MM.1S (cell line): ENCODE measurements at regions not wholly inside any gene's neighbourhood (a gene's known extent, or its start where the extent isn't known, plus 50 kb on each side); places are given as distances from the start of the nearest gene placed in this dataset.

Experiments used
- DNase-seq: peaks from one replicate; pipeline ENCODE4 v3.0.0-alpha.2; 2015
- H2AFZ ChIP-seq: fragments of 300-600 bp; sonication (generic); 2 replicates; pipeline ENCODE4 v1.6.0; 2016; ENCODE audit warnings: antibody characterized with exemption, low read length
- H3F3A ChIP-seq: fragments of 300-600 bp; sonication (generic); 2 replicates; pipeline ENCODE4 v1.6.1; 2016; ENCODE audit warnings: mild to moderate bottlenecking, antibody characterized with exemption, low read length, moderate library complexity, mixed read lengths; ENCODE audit not compliant: insufficient read depth
- H3K27ac ChIP-seq: fragments of 300-600 bp; sonication (generic); 2 replicates; pipeline ENCODE4 v1.5.1; 2016; ENCODE audit warnings: mild to moderate bottlenecking, low read length
- H3K27me3 ChIP-seq: fragments of 300-600 bp; sonication (generic); replicated peaks from 2 replicates; pipeline ENCODE4 v1.6.0; 2016; ENCODE audit warnings: low read length; ENCODE audit not compliant: insufficient read depth
- H3K36me3 ChIP-seq: fragments of 300-600 bp; sonication (generic); replicated peaks from 2 replicates; pipeline ENCODE4 v1.6.1; 2016; ENCODE audit warnings: mild to moderate bottlenecking, low read length, mixed read lengths; ENCODE audit not compliant: insufficient read depth
- H3K4me1 ChIP-seq: fragments of 300-600 bp; sonication (generic); 2 replicates; pipeline ENCODE4 v1.6.1; 2016; ENCODE audit warnings: low read length, mixed read lengths
- H3K4me2 ChIP-seq: fragments of 300-600 bp; sonication (generic); 2 replicates; pipeline ENCODE4 v1.6.0; 2016; ENCODE audit warnings: low read depth, low read length
- H3K4me3 ChIP-seq: fragments of 300-600 bp; sonication (generic); 2 replicates; pipeline ENCODE4 v1.5.1; 2016; ENCODE audit warnings: low read length, mixed read lengths
- H3K79me2 ChIP-seq: fragments of 300-600 bp; sonication (generic); 2 replicates; pipeline ENCODE4 v1.6.1; 2016; ENCODE audit warnings: mixed run types, low read length, mixed read lengths
- H3K9ac ChIP-seq: fragments of 300-600 bp; sonication (generic); 2 replicates; pipeline ENCODE4 v1.6.1; 2016; ENCODE audit warnings: low read length, mixed read lengths
- H3K9me2 ChIP-seq: fragments of 300-600 bp; sonication (generic); replicated peaks from 2 replicates; pipeline ENCODE4 v1.6.1; 2016; ENCODE audit warnings: mild to moderate bottlenecking, low read length, mixed read lengths; ENCODE audit not compliant: insufficient read depth
- H3K9me3 ChIP-seq: fragments of 300-600 bp; sonication (generic); replicated peaks from 2 replicates; pipeline ENCODE4 v1.6.1; 2016; ENCODE audit warnings: mild to moderate bottlenecking, low read length, mixed read lengths; ENCODE audit not compliant: insufficient read depth
- H4K20me1 ChIP-seq: fragments of 300-600 bp; sonication (generic); 2 replicates; pipeline ENCODE4 v1.6.1; 2016; ENCODE audit warnings: mild to moderate bottlenecking, low read length, moderate library complexity, mixed read lengths; ENCODE audit not compliant: insufficient read depth
- EZH2 ChIP-seq: fragments of 300-600 bp; sonication (generic); optimal IDR thresholded peaks from 2 replicates; pipeline ENCODE3; 2017; ENCODE audit warnings: low read depth, mild to moderate bottlenecking, antibody characterized with exemption, low read length, mixed read lengths
- EZH2phosphoT487 ChIP-seq: fragments of 300-600 bp; sonication (generic); IDR thresholded peaks from 2 replicates; pipeline ENCODE4 v1.6.1; 2018; ENCODE audit warnings: antibody characterized with exemption, low read length
- TF ChIP-seq, protein P1 (sequence below): fragments of 300-600 bp; sonication (generic); IDR thresholded peaks from 2 replicates; pipeline ENCODE4 v1.5.1; 2016; ENCODE audit warnings: antibody characterized with exemption, low read length, mixed read lengths

DNA sequence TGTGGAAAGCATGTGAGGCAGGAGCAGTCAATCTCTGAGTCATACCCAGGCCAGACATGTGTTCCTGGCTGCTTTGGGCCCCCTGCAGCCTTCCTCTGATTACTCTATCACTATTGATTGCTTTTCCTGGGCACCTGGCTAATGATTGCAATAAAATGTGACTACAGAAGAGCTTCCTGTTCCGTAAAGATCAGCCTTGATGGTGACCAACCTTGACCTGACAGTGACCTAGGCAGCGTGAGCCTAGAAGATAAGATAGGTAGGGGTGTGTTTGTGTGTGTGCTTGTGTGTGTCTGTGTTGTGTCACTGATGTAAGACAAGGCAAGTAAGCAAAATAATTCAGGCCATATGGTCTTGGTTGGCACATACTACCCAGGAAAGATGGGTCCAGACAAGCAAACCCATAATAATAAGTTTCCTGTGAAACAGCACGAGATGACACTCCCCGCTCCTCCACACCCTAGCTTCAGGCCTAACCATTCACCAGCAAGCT lies 367.7 kb upstream of the CDH11 start:
- Histone ChIP-seq H3K27me3 (no peaks in the 10 kb centered on the region), H3K79me2 (no peaks in the 10 kb centered on the region), H2AFZ (no peak overlapping the region), H4K20me1 (no peaks in the 10 kb centered on the region), H3F3A (no peaks in the 10 kb centered on the region), H3K9ac (no peak overlapping the region), H3K9me3 (no peaks in the 10 kb centered on the region), H3K36me3 (no peaks in the 10 kb centered on the region), H3K4me3 (no peak overlapping the region), H3K4me1 (no peaks in the 10 kb centered on the region), H3K4me2 (no peak overlapping the region), H3K9me2 (no peaks in the 10 kb centered on the region), H3K27ac (no peak overlapping the region)
- TF ChIP-seq EZH2 (no peak), EZH2phosphoT487 (no peak)
- TF ChIP-seq, protein P1, sequence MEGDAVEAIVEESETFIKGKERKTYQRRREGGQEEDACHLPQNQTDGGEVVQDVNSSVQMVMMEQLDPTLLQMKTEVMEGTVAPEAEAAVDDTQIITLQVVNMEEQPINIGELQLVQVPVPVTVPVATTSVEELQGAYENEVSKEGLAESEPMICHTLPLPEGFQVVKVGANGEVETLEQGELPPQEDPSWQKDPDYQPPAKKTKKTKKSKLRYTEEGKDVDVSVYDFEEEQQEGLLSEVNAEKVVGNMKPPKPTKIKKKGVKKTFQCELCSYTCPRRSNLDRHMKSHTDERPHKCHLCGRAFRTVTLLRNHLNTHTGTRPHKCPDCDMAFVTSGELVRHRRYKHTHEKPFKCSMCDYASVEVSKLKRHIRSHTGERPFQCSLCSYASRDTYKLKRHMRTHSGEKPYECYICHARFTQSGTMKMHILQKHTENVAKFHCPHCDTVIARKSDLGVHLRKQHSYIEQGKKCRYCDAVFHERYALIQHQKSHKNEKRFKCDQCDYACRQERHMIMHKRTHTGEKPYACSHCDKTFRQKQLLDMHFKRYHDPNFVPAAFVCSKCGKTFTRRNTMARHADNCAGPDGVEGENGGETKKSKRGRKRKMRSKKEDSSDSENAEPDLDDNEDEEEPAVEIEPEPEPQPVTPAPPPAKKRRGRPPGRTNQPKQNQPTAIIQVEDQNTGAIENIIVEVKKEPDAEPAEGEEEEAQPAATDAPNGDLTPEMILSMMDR, result no peak
- no peak for DNase-seq

DNA sequence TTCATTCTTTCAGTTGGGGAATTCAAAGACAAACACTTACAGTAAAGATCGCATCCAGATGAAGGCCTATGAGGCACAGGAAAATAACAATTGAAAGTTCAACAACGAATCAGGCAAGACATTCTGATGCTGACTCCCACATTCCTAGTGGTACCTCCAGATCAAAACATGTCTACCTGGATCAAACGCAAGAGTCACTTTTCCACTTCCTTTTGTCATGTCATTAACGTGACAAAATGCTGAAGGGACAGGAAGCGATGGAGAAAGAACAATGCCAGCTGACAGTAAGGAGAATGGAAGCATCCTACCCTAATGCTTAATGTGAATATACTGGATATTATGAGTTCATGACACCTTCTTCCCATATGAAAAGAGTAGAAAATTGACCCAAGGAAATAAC lies 365.4 kb upstream of the CDH11 start:
- Histone ChIP-seq H4K20me1 (no peaks in the 10 kb centered on the region), H3K9me3 (no peaks in the 10 kb centered on the region), H3K79me2 (no peaks in the 10 kb centered on the region), H3K9ac (no peak overlapping the region), H3K36me3 (no peaks in the 10 kb centered on the region), H3K4me2 (no peak overlapping the region), H3K27me3 (no peaks in the 10 kb centered on the region), H3K4me1 (no peaks in the 10 kb centered on the region), H2AFZ (no peak overlapping the region), H3K9me2 (no peaks in the 10 kb centered on the region), H3F3A (no peaks in the 10 kb centered on the region), H3K27ac (no peak overlapping the region), H3K4me3 (no peak overlapping the region)
- DNase-seq, result no peak
- TF ChIP-seq, protein P1, result no peak
- TF ChIP-seq EZH2phosphoT487, result no peak
- no peak for TF ChIP-seq EZH2

DNA sequence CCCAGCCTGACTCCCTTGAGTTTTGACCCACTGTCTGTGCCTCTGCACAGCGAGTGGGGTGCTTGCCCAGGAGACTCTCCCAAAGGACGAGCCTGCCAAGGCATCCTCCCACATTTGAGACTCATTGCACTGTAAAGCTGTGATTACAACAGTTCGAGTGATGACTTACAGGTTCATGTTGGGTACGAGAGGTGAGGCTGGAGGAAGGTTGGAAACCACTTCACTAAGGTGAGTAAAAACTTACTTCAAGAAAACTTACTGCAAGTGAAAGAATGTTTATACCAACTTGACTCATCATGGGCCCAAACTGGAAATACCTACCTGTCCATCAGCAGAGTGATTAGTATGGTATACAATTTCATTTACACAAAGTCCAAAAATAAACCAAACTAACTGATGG lies 360.1 kb upstream of the CDH11 start:
- H3F3A ChIP-seq, result no peaks in the 10 kb centered on the region
- no peak overlapping the region for H2AFZ ChIP-seq
- no peaks in the 10 kb centered on the region for H3K9me3 ChIP-seq
- H3K9me2 ChIP-seq, result no peaks in the 10 kb centered on the region
- no peak for DNase-seq
- H3K27ac ChIP-seq, result no peak overlapping the region
- TF ChIP-seq EZH2phosphoT487, result no peak
- no peak overlapping the region for H3K4me2 ChIP-seq
- H4K20me1 ChIP-seq, result no peaks in the 10 kb centered on the region
- H3K36me3 ChIP-seq, result no peaks in the 10 kb centered on the region
- H3K4me3 ChIP-seq, result no peak overlapping the region
- no peaks in the 10 kb centered on the region for H3K4me1 ChIP-seq
- H3K9ac ChIP-seq, result no peak overlapping the region
- no peaks in the 10 kb centered on the region for H3K27me3 ChIP-seq
- H3K79me2 ChIP-seq, result no peaks in the 10 kb centered on the region

DNA sequence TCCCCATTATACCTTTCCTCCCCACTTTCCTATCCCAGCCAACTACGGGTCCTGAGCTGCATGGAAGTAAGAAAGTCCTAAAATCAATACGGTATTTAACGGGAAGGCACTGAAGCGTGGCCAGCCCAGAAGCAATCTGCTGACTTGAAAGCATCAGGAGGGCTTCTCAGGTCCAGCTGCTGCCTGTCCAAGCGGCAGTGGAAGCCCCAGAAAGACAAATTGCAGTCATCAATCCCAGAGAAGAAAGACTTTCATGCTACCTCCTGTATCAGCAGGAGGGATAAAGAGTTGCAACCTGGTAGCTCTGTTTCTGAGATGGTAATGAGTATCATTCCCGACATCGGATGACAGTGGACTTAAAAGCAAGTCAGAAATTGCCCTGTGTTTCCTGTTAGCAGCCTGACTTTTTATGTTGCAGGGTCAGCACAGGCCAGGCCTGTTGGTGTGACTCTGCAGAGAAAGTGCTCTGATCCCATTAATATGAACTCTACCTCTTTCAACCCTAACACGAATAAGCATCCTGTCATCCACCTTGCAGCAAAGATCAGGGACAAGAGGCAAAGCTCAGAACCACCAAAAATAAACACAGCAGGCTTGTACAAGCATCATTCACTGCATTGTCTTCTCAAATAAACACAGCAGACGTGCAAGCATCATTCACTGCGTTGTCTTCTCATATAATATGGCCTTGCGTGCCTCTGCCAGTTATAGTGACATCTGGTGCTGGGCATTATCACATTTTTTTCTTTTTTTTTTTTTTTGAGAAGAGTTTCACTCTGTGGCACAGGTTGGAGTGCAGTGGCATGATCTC lies 358.6 kb upstream of the CDH11 start:
- no peaks in the 10 kb centered on the region for H3K36me3 ChIP-seq
- no peaks in the 10 kb centered on the region for H3K9me3 ChIP-seq
- TF ChIP-seq, protein P1, result no peak
- TF ChIP-seq EZH2phosphoT487 (no peak), EZH2 (no peak)
- H3K4me2 ChIP-seq, result no peak overlapping the region
- H3K4me3 ChIP-seq, result no peak overlapping the region
- no peak overlapping the region for H3K9ac ChIP-seq
- H3K27ac ChIP-seq, result no peak overlapping the region
- no peaks in the 10 kb centered on the region for H3K79me2 ChIP-seq
- no peaks in the 10 kb centered on the region for H3K27me3 ChIP-seq
- no peaks in the 10 kb centered on the region for H3K4me1 ChIP-seq
- H3F3A ChIP-seq, result no peaks in the 10 kb centered on the region
- DNase-seq, result no peak
- no peaks in the 10 kb centered on the region for H3K9me2 ChIP-seq
- no peaks in the 10 kb centered on the region for H4K20me1 ChIP-seq
- H2AFZ ChIP-seq, result no peak overlapping the region
